ENCODE measurements at regions not wholly inside any gene's neighbourhood (a gene's known extent, or its start where the extent isn't known, plus 50 kb on each side); places are given as distances from the start of the nearest gene placed in this dataset.

DNA sequence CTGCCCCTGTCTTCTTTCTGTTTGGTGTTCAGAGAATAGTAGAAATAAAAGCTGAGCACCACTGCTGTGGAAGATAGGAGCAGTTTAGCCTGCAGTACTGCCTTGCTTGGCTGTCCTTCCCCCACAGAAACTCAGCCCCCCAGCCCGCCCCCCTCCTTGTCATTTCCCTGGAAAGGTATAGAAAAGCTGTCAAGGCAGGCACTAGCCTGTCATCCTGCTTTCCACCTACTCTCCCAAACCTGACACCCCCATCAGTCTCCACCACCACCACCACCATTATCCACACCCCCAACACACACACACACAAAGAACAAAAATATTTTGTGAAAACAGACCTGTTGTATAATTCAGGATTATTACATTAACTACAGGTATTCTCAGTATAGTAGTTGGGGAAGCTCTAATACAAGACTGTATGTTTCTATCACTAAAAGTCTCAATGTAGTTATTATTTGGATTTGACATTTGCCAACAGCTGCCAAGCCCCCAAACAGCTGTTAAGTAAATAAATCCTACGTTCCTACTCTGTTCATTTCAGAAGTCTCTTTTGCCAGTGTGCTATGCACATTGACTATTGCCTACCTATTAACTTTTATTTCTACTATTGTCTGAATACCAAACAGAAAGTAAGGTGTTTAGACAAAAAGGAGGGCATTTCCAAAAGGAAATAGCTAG, 128.8 kb downstream of the CYB561 start:
- Histone ChIP-seq H3K9me3 (replicated peaks; ENCODE audit: control insufficient read depth, low read depth, low read length) (no peaks in the 10 kb centered on the region), H3K27me3 (ENCODE audit: control insufficient read depth, insufficient read depth, low read length) (no peaks in the 10 kb centered on the region), H3K36me3 (ENCODE audit: control insufficient read depth, insufficient read depth, low read length) (peaks cover 31% of the 10 kb centered on the region), H3K4me1 (ENCODE audit: control insufficient read depth, insufficient read depth, low read length) (peaks cover 3% of the 10 kb centered on the region), H3K27ac (ENCODE audit: low read length) (peak overlapping the region; percentile 64), H3K4me3 (ENCODE audit: low read length) (no peak overlapping the region)
- no CpG with 5 or more reads among the region's 2 CpGs for WGBS (ENCODE audit: insufficient coverage)
- DNase-seq: peak; percentile 71

DNA sequence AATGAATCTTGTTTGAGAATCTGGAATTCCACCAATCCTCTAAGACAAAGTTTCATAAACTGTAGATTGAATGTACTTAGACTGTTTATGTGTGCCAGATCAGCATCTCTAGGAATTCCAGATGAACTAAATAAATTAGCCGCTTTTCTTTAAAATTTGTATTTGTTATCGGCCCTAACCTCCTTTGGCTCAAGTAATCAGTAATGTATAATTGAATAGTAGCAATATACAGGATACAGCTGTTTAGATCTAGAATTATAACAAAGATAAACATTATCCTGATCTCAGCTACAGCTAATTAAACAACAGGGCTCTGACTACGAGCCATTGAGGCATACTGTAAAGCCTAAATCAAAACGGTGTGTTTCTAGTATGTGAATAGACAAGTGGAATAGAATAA, 120.3 kb downstream of the CYB561 start:
- H3K9me3 ChIP-seq (replicated peaks; ENCODE audit: control insufficient read depth, low read depth, low read length): no peaks in the 10 kb centered on the region
- no peak for DNase-seq
- H3K27ac ChIP-seq (ENCODE audit: low read length): no peak overlapping the region
- H3K4me1 ChIP-seq (ENCODE audit: control insufficient read depth, insufficient read depth, low read length): no peaks in the 10 kb centered on the region
- H3K4me3 ChIP-seq (ENCODE audit: low read length): no peak overlapping the region
- peaks cover 7% of the 10 kb centered on the region for H3K36me3 ChIP-seq (ENCODE audit: control insufficient read depth, insufficient read depth, low read length)
- no CpG with 5 or more reads among the region's 4 CpGs for WGBS (ENCODE audit: insufficient coverage)
- H3K27me3 ChIP-seq (ENCODE audit: control insufficient read depth, insufficient read depth, low read length): no peaks in the 10 kb centered on the region

DNA sequence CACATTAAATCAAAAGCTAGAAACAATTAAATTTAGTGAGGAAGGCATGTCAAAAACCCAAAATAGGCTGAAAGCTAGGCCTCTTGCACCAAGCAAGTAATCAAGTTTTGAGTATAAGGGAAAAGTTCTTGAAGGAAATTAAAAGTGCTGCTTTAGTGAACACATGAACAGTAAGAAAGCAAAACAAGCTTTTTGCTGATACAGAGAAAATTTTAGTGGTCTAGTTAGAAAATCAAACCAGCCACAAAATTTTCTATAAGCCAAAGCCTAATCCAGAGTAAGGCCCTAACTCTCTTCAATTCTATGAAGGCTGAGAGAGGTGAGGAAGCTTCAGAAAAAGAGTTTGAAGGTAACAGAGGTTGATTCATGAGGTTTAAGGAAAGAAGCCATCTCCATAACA, 116.2 kb downstream of the CYB561 start:
- Histone ChIP-seq H3K9me3 (replicated peaks; ENCODE audit: control insufficient read depth, low read depth, low read length) (no peaks in the 10 kb centered on the region), H3K4me3 (ENCODE audit: low read length) (no peak overlapping the region), H3K4me1 (ENCODE audit: control insufficient read depth, insufficient read depth, low read length) (no peaks in the 10 kb centered on the region), H3K27ac (ENCODE audit: low read length) (no peak overlapping the region), H3K36me3 (ENCODE audit: control insufficient read depth, insufficient read depth, low read length) (peaks cover 3% of the 10 kb centered on the region), H3K27me3 (ENCODE audit: control insufficient read depth, insufficient read depth, low read length) (no peaks in the 10 kb centered on the region)
- no peak for DNase-seq

DNA sequence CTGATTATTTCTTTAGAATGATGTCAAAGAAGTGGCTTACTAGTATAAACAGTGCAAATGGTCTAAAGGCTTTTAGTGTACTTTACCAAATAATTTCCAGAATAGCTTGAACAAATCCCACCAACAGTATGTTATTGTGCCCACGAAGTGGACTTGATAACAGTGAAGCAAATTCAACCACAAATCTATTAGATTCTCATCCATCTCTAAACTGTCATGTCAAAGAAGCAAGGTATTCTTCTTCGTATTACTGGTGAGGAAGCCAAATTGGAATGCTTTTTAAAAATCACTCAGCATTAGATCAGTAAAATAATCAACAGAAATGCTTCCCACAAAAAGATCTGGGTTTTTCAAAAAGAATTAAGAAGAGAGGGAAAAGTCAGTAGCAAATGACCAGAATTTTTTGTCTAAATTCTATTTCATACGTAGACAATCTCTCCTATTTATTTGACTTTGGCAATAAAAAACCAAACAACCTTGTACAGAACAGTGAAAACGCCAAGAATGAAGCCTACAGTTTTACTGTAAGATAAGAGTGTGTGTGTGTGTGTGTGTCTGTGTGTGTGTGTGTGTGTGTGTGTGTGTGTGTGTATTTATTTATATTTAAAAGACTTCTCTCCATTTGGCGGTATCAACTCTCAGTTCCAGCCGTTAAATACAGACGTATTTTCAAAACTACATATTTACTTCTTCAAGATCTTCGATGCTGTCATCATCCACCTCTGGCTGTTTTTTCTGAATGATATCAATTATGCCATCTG, 114.6 kb downstream of the CYB561 start:
- no peaks in the 10 kb centered on the region for H3K27me3 ChIP-seq (ENCODE audit: control insufficient read depth, insufficient read depth, low read length)
- H3K4me1 ChIP-seq (ENCODE audit: control insufficient read depth, insufficient read depth, low read length): no peaks in the 10 kb centered on the region
- H3K36me3 ChIP-seq (ENCODE audit: control insufficient read depth, insufficient read depth, low read length): peaks cover 3% of the 10 kb centered on the region
- WGBS (ENCODE audit: insufficient coverage): no CpG with 5 or more reads among the region's 8 CpGs
- no peaks in the 10 kb centered on the region for H3K9me3 ChIP-seq (replicated peaks; ENCODE audit: control insufficient read depth, low read depth, low read length)
- DNase-seq: no peak
- H3K27ac ChIP-seq (ENCODE audit: low read length): no peak overlapping the region
- H3K4me3 ChIP-seq (ENCODE audit: low read length): no peak overlapping the region

DNA sequence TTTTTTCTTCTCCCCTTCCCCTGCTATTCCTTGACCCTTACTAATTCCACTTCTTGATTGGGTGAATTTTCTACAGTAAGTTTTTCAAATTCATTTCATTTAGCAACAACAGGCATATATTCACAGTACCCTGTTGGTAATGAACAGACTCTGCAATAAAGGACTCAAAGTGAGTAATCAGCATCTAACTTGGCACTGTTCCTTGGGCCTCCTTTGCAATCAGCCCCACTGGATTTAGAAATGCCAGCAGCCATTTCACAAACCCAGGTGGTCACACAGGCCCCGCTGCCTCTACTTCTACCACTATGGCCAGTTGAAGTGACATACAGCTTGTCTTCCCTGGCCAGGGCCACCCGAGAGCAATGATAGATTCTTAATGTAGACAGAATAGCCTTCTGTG, 113.8 kb downstream of the CYB561 start:
- H3K36me3 ChIP-seq (ENCODE audit: control insufficient read depth, insufficient read depth, low read length): peaks cover 3% of the 10 kb centered on the region
- DNase-seq: no peak
- no CpG with 5 or more reads among the region's 2 CpGs for WGBS (ENCODE audit: insufficient coverage)
- H3K4me1 ChIP-seq (ENCODE audit: control insufficient read depth, insufficient read depth, low read length): no peaks in the 10 kb centered on the region
- no peaks in the 10 kb centered on the region for H3K27me3 ChIP-seq (ENCODE audit: control insufficient read depth, insufficient read depth, low read length)
- H3K27ac ChIP-seq (ENCODE audit: low read length): no peak overlapping the region
- H3K4me3 ChIP-seq (ENCODE audit: low read length): no peak overlapping the region
- no peaks in the 10 kb centered on the region for H3K9me3 ChIP-seq (replicated peaks; ENCODE audit: control insufficient read depth, low read depth, low read length)

DNA sequence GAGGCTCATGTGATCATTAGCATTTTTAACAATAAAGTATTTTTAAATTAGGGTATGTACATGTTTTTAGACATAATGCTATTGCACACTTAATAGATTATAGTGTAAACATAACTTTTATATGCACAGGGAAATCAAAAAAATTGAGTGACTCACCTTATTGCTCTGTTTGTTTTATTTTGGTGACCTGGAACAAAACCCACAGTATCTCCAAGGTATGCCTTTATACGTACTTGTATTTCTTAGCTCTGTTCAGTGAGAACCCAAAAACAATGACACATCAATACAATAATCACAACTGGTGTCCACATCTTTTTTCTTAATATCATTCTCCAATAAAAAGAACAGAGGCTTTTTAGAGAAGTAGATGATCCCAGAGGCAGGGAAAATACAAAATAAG, 112.2 kb downstream of the CYB561 start:
- Histone ChIP-seq H3K27me3 (ENCODE audit: control insufficient read depth, insufficient read depth, low read length) (no peaks in the 10 kb centered on the region), H3K27ac (ENCODE audit: low read length) (no peak overlapping the region), H3K4me3 (ENCODE audit: low read length) (no peak overlapping the region), H3K4me1 (ENCODE audit: control insufficient read depth, insufficient read depth, low read length) (no peaks in the 10 kb centered on the region), H3K9me3 (replicated peaks; ENCODE audit: control insufficient read depth, low read depth, low read length) (no peaks in the 10 kb centered on the region), H3K36me3 (ENCODE audit: control insufficient read depth, insufficient read depth, low read length) (peaks cover 6% of the 10 kb centered on the region)
- no CpG with 5 or more reads among the region's 1 CpG for WGBS (ENCODE audit: insufficient coverage)
- no peak for DNase-seq

DNA sequence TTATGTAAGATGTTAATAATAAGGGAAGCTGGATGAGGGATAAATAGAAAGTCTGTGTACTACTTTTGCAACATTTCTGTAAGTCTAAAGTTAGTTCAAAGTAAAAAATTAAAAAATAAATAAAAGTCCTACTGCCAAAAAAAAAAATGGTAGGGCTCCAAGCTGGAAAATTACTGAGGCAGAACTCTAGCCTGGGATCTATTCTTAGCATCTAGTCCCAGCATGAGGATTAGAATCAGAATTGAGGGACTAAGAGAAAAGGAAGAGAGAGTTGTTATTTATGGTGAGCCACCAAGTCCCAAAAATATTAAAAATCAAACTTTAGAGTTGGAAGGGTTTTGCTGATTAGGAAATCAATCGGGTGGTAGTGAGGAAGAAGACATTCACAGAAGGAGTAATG, 110.3 kb downstream of the CYB561 start:
- Histone ChIP-seq H3K36me3 (ENCODE audit: control insufficient read depth, insufficient read depth, low read length) (peaks cover 11% of the 10 kb centered on the region), H3K4me1 (ENCODE audit: control insufficient read depth, insufficient read depth, low read length) (no peaks in the 10 kb centered on the region), H3K9me3 (replicated peaks; ENCODE audit: control insufficient read depth, low read depth, low read length) (no peaks in the 10 kb centered on the region), H3K27ac (ENCODE audit: low read length) (no peak overlapping the region), H3K4me3 (ENCODE audit: low read length) (no peak overlapping the region), H3K27me3 (ENCODE audit: control insufficient read depth, insufficient read depth, low read length) (no peaks in the 10 kb centered on the region)
- WGBS (ENCODE audit: insufficient coverage): no CpG with 5 or more reads among the region's 1 CpG
- DNase-seq: peak; percentile 45

DNA sequence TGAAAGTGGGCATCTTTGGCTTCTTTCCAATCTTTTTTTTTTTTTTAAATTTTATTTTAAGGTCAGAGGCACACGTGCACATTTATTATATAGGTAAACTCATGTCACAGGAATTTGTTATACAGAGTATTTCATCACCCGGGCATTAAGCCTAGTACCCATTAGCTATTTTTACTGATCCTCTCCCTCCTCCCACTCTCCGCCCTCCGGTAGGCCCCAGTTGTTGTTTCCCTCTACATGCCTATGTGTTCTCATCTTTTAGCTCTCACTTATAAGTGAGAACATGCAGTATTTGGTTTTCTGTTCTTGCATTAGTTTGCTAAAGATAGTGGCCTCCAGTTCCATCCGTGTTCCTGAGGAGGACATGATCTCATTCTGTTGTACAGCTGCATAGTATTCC, 108.5 kb downstream of the CYB561 start:
- 83% methylated on average over 1 of the region's 5 CpGs for WGBS (ENCODE audit: insufficient coverage)
- DNase-seq: no peak
- Histone ChIP-seq H3K9me3 (replicated peaks; ENCODE audit: control insufficient read depth, low read depth, low read length) (no peaks in the 10 kb centered on the region), H3K4me1 (ENCODE audit: control insufficient read depth, insufficient read depth, low read length) (no peaks in the 10 kb centered on the region), H3K27ac (ENCODE audit: low read length) (no peak overlapping the region), H3K4me3 (ENCODE audit: low read length) (no peak overlapping the region), H3K27me3 (ENCODE audit: control insufficient read depth, insufficient read depth, low read length) (no peaks in the 10 kb centered on the region), H3K36me3 (ENCODE audit: control insufficient read depth, insufficient read depth, low read length) (peaks cover 13% of the 10 kb centered on the region)

DNA sequence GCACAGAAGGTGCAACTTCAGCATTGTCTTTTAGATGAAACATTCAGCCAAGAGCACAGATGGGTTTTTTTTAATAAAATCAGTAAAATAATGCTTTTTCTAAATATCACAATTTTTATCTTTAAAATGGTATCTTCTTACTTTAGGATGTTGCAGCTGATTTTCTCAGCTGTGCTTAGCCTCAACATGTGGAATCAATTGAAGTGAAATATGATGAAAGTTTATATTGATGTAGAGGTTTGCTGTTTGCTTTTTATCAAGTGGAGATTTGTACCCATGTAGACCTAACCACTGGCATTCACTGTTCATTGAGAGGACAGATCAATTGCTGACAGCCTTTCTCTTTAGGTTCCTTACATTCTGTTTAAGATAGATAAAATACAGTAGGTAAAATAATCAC, 107.8 kb downstream of the CYB561 start:
- no peak for DNase-seq
- no peak overlapping the region for H3K27ac ChIP-seq (ENCODE audit: low read length)

DNA sequence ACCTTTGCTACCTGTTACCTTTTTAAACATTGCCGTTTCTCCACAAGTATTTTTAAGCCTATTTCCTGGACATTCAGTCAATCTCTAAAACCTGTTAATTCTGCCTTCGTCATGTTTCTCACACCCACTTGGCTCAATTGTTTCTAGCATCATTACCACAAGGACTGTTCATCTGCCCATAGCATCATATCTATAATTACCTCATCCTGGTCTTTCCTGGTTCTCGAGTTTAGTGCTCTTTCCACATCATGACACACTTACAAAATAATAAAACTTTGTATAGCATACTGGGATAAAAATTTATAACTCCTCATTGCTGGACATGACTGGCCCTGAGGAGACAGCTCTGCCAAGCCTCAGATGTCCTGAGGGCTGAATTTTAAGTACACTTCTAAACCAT, 104.8 kb downstream of the CYB561 start:
- H3K27me3 ChIP-seq (ENCODE audit: control insufficient read depth, insufficient read depth, low read length): no peaks in the 10 kb centered on the region
- H3K36me3 ChIP-seq (ENCODE audit: control insufficient read depth, insufficient read depth, low read length): peaks cover 21% of the 10 kb centered on the region
- 85% methylated on average over 2 of the region's 3 CpGs for WGBS (ENCODE audit: insufficient coverage)
- H3K4me3 ChIP-seq (ENCODE audit: low read length): no peak overlapping the region
- no peaks in the 10 kb centered on the region for H3K9me3 ChIP-seq (replicated peaks; ENCODE audit: control insufficient read depth, low read depth, low read length)
- H3K4me1 ChIP-seq (ENCODE audit: control insufficient read depth, insufficient read depth, low read length): no peaks in the 10 kb centered on the region
- no peak overlapping the region for H3K27ac ChIP-seq (ENCODE audit: low read length)
- no peak for DNase-seq

More for the DNA sequence above, 107.8 kb downstream of the CYB561 start:
- Histone ChIP-seq H3K9me3 (replicated peaks; ENCODE audit: control insufficient read depth, low read depth, low read length) (no peaks in the 10 kb centered on the region), H3K4me1 (ENCODE audit: control insufficient read depth, insufficient read depth, low read length) (no peaks in the 10 kb centered on the region), H3K27me3 (ENCODE audit: control insufficient read depth, insufficient read depth, low read length) (no peaks in the 10 kb centered on the region), H3K36me3 (ENCODE audit: control insufficient read depth, insufficient read depth, low read length) (peaks cover 13% of the 10 kb centered on the region), H3K4me3 (ENCODE audit: low read length) (no peak overlapping the region)

All from muscle of leg (tissue), 3 donors.